NCI-H2081 (cell line): ENCODE measurements at regions not wholly inside any gene's neighbourhood (a gene's known extent, or its start where the extent isn't known, plus 50 kb on each side); places are given as distances from the start of the nearest gene placed in this dataset.
"Not testable (repeated sequence)": the region's sequence is repeated elsewhere in the genome, so short reads cannot be mapped to it uniquely, and the experiment has no call there.

Experiments
- DNase-seq, 2 experiments: peaks; one replicate each; lab custom pipeline; 2025; lab: John Stamatoyannopoulos, UW

DNA sequence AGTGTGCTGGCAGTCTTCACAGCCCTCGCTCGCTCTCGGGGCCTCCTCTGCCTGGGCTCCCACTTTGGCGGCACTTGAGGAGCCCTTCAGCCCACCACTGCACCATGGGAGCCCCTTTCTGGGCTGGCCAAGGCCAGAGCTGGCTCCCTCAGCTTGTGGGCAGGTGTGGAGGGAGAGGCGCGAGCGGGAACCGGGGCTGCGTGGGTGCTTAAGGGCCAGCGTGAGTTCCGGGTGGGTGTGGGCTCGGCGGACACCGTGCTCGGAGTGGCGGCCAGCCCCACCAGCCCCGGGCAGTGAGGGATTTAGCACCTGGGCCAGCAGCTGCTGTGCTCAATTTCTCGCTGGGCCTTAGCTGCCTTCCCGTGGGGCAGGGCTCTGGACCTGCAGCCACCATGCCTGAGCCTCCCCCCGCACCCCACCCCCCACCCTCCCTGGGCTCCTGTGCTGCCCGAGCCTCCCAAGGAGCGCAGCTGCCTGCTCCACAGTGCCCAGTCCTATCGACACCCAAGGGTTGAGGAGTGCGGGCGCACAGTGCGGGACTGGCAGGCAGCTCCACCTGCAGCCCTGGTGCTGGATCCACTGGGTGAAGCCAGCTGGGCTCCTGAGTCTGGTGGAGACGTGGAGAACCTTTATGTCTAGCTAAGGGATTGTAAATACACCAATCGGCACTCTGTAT, 684.4 kb upstream of the GOLIM4 start:
- not testable (repeated sequence) for DNase-seq

GRCh38 chr3:168753724-168754123, 658.0 kb upstream of the GOLIM4 start:
- DNase-seq, result no peak

GRCh38 chr3:168752339-168752738, 656.6 kb upstream of the GOLIM4 start:
- DNase-seq, result no peak

GRCh38 chr3:168747697-168748096, 652.0 kb upstream of the GOLIM4 start:
- no peak for DNase-seq

- DNase-seq, result no peak
Observed at GRCh38 chr3:168738527-168739325, 643.0 kb upstream of the GOLIM4 start.

GRCh38 chr3:168736202-168736601, 640.5 kb upstream of the GOLIM4 start:
- DNase-seq, result no peak

GRCh38 chr3:168730073-168730472, 634.3 kb upstream of the GOLIM4 start:
- DNase-seq, result no peak

DNA sequence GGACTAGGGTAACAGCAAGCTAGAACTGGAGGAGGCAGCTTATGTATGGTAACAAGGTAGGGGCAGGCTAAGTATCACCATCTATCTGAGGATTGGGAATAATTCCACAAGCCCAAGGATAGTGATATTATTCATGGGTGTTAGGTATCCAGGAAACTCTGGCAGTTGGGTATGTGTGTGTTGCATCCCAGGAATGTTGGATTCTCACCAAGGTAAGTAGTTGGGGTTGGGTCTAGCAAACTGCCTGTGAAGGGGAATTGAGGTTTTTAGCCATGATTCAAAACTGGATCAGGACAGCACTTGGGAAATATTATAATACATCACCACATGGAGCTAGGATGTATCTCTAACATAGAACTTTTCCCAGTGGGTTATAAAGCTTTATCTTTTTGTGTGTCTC, 626.4 kb upstream of the GOLIM4 start:
- DNase-seq, result no peak

DNA sequence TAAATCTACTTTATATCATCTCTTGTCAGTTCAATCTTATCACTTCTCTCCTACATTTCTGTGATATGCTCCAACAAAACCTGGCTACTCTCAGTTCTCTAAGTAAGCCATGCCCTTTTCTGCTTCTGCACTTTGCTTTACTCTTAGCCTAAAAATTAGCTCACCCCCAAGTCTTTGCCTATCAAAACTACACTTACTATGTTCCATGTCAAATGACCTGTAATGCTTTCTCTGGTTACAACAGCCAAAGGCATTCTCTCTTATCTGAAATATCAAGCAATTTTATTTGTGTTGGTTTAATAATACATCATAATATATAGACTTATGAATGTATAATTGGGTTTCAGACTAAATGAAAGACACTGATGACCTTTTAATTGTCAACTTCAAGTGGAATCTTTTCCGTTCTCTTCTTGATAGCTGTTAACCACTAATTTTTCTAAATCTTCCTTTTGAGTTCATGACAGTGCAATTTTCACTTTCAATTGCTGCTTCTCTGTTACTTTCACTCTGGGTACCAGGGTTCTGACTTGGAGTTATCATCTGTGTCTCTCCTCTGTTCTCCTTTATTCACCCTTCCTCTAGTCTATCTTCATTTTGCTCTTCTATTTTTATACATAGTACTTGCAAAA, 619.0 kb upstream of the GOLIM4 start:
- no peak for DNase-seq

GRCh38 chr3:168709073-168709472, 613.3 kb upstream of the GOLIM4 start:
- DNase-seq, result peak; percentile 90 to 98

GRCh38 chr3:168707900-168708299, 612.2 kb upstream of the GOLIM4 start:
- no peak for DNase-seq

- no peak for DNase-seq
Observed at GRCh38 chr3:168705412-168705811, 609.7 kb upstream of the GOLIM4 start.

- DNase-seq, result no peak
Observed at GRCh38 chr3:168696051-168696450, 600.3 kb upstream of the GOLIM4 start.

GRCh38 chr3:168693870-168694269, 598.1 kb upstream of the GOLIM4 start:
- peak in 1 of 2 experiments; percentile 17 for DNase-seq

GRCh38 chr3:168688267-168688666, 592.5 kb upstream of the GOLIM4 start:
- no peak for DNase-seq

- no peak for DNase-seq
Observed at GRCh38 chr3:168684519-168684918, 588.8 kb upstream of the GOLIM4 start.

GRCh38 chr3:168678730-168679129, 583.0 kb upstream of the GOLIM4 start:
- DNase-seq, result no peak

DNA sequence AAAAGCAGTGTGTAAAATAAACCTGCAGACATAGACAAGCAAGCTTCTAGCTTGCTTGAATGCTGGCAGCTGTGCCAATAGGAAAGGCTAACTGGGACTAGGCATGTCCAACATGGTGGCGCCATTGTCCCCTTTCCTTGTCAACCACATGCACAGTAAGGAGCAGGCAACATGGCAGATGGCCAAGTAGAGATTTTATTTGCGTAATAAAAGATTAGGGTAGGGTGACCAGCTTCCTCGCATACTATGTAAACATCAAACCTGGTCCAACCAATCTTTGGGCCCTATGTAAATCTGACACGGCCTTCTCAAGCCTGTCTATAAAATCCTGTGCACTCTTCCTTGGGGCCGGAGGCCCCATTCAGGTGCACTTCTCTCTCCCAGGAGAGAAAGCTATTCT, 575.4 kb upstream of the GOLIM4 start:
- DNase-seq, result peak; percentile 60 to 87

DNA sequence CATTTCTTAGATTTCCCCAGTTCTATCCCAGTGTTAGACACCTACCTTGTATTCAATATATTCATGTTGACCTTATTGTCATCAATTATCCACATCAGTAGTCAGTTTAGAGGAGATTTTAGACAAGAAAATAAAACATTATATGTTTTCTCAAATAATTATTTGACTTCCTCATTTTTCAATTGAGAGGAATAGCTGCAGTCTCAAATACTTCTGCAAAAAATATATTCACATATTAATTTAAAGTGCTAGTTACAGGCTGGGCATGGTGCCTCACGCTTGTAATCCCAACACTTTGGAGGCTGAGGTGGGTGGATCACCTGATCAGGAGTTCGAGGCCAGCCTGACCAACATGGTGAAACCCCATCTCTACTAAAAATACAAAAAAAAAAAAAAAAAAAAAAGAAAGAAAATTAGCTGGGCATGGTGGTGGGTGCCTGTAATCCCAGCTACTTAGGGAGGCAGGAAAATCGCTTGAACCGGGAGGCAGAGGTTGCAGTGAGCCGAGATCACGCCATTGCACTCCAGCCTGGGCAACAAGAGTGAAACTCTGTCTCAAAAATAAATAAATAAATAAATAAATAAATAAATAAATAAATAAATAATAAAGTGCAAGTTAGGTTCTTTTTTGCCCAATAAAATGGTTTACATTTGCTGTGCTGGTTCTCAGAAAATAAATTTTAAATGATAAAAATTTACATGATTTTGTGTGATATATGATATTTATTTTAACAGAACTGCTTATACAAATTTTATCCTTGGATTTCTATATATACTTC, 565.3 kb upstream of the GOLIM4 start:
- DNase-seq, result not testable (repeated sequence)

DNA sequence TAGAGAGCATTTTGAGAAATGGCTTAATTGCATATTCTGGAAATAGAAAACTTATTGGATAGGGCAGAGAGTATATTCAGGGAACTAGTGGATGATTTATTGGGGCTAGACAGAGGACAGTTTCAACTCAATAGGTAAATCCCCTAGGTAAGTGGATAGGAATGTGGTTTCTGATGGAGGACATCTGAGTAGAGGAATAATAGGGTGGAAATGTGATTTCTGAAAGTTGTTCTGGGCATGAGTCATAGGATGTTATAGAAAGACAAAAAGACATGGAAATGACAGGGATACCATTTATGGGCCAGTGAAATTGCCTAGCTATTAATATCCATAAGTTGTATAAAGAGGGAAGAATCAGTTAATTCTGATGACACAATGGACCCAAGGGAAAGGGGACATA, 563.3 kb upstream of the GOLIM4 start:
- DNase-seq, result no peak

DNA sequence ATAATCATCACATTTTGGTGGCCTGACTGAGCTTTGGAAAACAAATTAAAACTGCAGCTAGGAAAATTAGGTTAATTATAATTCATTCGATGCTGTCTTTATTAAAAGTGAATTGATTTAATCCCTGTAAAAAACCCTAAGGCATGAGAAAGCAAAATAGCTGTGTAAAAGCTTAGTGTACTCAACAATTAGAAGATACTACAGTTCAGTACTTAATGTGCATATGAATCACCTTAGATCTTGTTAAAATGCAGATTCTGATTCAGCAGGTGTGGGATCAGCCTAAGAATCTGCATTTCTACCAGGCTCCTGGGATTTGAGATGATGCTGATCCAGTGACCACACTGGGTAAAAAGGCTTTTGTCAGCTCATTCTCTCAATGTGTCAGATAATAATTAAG, 559.9 kb upstream of the GOLIM4 start:
- peak in 1 of 2 experiments; percentile 35 for DNase-seq

DNA sequence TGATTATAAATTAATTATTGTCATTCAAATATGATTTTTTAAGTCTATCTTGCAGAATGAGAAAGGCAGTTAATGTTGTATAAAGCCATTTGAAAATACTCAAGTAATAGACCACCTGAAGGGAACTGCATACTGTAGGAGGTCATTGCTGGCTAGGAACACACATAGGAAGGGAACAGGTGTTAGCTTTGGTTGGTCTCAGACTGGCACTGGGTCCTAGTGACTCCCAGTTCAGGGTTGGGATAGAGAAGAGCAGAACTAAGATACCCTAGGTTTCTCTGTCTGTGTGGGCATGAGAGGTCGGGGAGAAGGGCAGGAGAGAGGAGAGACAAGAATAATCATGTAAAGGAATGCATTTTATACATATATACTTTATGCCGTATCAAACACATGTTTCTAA, 559.0 kb upstream of the GOLIM4 start:
- no peak for DNase-seq
